Testis (tissue), 2 donors: ENCODE measurements at regions not wholly inside any gene's neighbourhood (a gene's known extent, or its start where the extent isn't known, plus 50 kb on each side); places are given as distances from the start of the nearest gene placed in this dataset.
"Not testable (repeated sequence)": the region's sequence is repeated elsewhere in the genome, so short reads cannot be mapped to it uniquely, and the experiment has no call there.

Experiments used
- DNase-seq: peaks from one replicate; pipeline ENCODE4 v3.0.0-alpha.2; 2019
- H3K27ac ChIP-seq, 2 donors: fragments of 200-600 bp; sonication (generic); one replicate each; pipeline ENCODE4 v1.5.1; 2019
- H3K27me3 ChIP-seq: fragments of 200-600 bp; sonication (generic); one replicate; pipeline ENCODE4 v1.5.1; 2019
- H3K36me3 ChIP-seq: fragments of 200-600 bp; sonication (generic); one replicate; pipeline ENCODE4 v1.5.1; 2017; ENCODE audit warnings: low read depth; ENCODE audit errors: missing control alignments
- H3K4me1 ChIP-seq: fragments of 200-600 bp; sonication (generic); one replicate; pipeline ENCODE4 v1.5.1; 2019
- H3K4me3 ChIP-seq, 2 donors: fragments of 200-600 bp; sonication (generic); one replicate each; pipeline ENCODE4 v1.5.1; 2017 to 2019
- H3K9me3 ChIP-seq: fragments of 200-600 bp; sonication (generic); one replicate; pipeline ENCODE4 v1.5.1; 2017
- WGBS, 2 donors: methylation state at CpG; one replicate each; pipeline ENCODE4 v1.1.5; 2018; 5-methylcytosine and 5-hydroxymethylcytosine counted together
- intact Hi-C: fragments of 100-400 bp; cut with DNase I; formaldehyde crosslinking; loops from one replicate; pipeline ENCODE4 v1.15.1; 2023; ENCODE audit warnings: low total_unique reads

- H3K27me3 ChIP-seq, H3K36me3 ChIP-seq, H3K9me3 ChIP-seq, intact Hi-C loops, DNase-seq, H3K27ac ChIP-seq, H3K4me1 ChIP-seq, H3K4me3 ChIP-seq: not testable (repeated sequence)
These were observed 340.2 kb upstream of the PLGLB1 start for GRCh38 chr2:87361805-87362204.

- intact Hi-C loops, H3K9me3 ChIP-seq, H3K36me3 ChIP-seq, H3K27me3 ChIP-seq, H3K4me1 ChIP-seq, DNase-seq, H3K4me3 ChIP-seq, H3K27ac ChIP-seq: not testable (repeated sequence)
These were observed 342.7 kb upstream of the PLGLB1 start for GRCh38 chr2:87364379-87364778.

- H3K4me3 ChIP-seq, H3K27me3 ChIP-seq, H3K36me3 ChIP-seq, H3K9me3 ChIP-seq, H3K4me1 ChIP-seq, intact Hi-C loops, H3K27ac ChIP-seq, DNase-seq: not testable (repeated sequence)
- 57 to 59% methylated on average over 2 of the region's 2 CpGs for WGBS, 2 donors
These were observed 343.4 kb upstream of the PLGLB1 start for GRCh38 chr2:87365038-87365437.

GRCh38 chr2:87386063-87386560 is 361.8 kb upstream of the PLGLB2 start:
- H3K9me3 ChIP-seq, H3K27ac ChIP-seq, H3K27me3 ChIP-seq, DNase-seq, H3K36me3 ChIP-seq, H3K4me3 ChIP-seq, H3K4me1 ChIP-seq, intact Hi-C loops: not testable (repeated sequence)
- WGBS, 2 donors: 80% methylated on average over 5 to 6 of the region's 7 CpGs

- intact Hi-C loops, H3K27me3 ChIP-seq, H3K4me1 ChIP-seq, H3K4me3 ChIP-seq, H3K9me3 ChIP-seq, H3K36me3 ChIP-seq, H3K27ac ChIP-seq, DNase-seq: not testable (repeated sequence)
- WGBS, 2 donors: 100% methylated on average over 1 of the region's 1 CpG; no CpG with 5 or more reads in 1 of the 2 donors
These were observed 352.1 kb upstream of the PLGLB2 start for GRCh38 chr2:87395784-87396183.

- DNase-seq, H3K4me1 ChIP-seq, H3K36me3 ChIP-seq, H3K4me3 ChIP-seq, H3K27me3 ChIP-seq, H3K27ac ChIP-seq, intact Hi-C loops, H3K9me3 ChIP-seq: not testable (repeated sequence)
- WGBS, 2 donors: 97% methylated on average over 8 of the region's 9 CpGs; no CpG with 5 or more reads in 1 of the 2 donors
These were observed 351.2 kb upstream of the PLGLB2 start for GRCh38 chr2:87396551-87397265.

- H3K27me3 ChIP-seq, H3K4me1 ChIP-seq, DNase-seq, H3K9me3 ChIP-seq, H3K4me3 ChIP-seq, H3K27ac ChIP-seq, intact Hi-C loops, H3K36me3 ChIP-seq: not testable (repeated sequence)
- WGBS, 2 donors: 84% methylated on average over 8 of the region's 9 CpGs; no CpG with 5 or more reads in 1 of the 2 donors
These were observed 350.4 kb upstream of the PLGLB2 start for GRCh38 chr2:87397276-87398065.

- H3K4me3 ChIP-seq, H3K9me3 ChIP-seq, H3K27me3 ChIP-seq, H3K4me1 ChIP-seq, H3K27ac ChIP-seq, DNase-seq, H3K36me3 ChIP-seq, intact Hi-C loops: not testable (repeated sequence)
- WGBS, 2 donors: 84 to 100% methylated on average over 2 to 6 of the region's 8 CpGs
These were observed 349.2 kb upstream of the PLGLB2 start for GRCh38 chr2:87398567-87399305.
